H9 (cell line): ENCODE measurements at regions not wholly inside any gene's neighbourhood (a gene's known extent, or its start where the extent isn't known, plus 50 kb on each side); places are given as distances from the start of the nearest gene placed in this dataset.

Experiments
- DNase-seq: peaks from one replicate; pipeline ENCODE4 v3.0.0-alpha.2; 2017
- H2AFZ ChIP-seq: one replicate; pipeline ENCODE4 v1.6.1; 2013; ENCODE audit warnings: mild to moderate bottlenecking, low read length, control low read depth, moderate library complexity
- H2AK5ac ChIP-seq: 2 replicates; pipeline ENCODE4 v1.6.1; 2013; ENCODE audit warnings: low read length, control low read depth, mixed read lengths; ENCODE audit not compliant: insufficient read length
- H2BK120ac ChIP-seq: one replicate; pipeline ENCODE4 v1.6.1; 2013; ENCODE audit warnings: low read depth, mild to moderate bottlenecking, low read length, control low read depth, inconsistent platforms; ENCODE audit not compliant: poor library complexity, severe bottlenecking
- H2BK12ac ChIP-seq: 2 replicates; pipeline ENCODE4 v1.6.1; 2013; ENCODE audit warnings: low read length, control low read depth, mixed read lengths, low read depth; ENCODE audit not compliant: insufficient read length
- H2BK15ac ChIP-seq: 2 replicates; pipeline ENCODE4 v1.6.1; 2013; ENCODE audit warnings: low read depth, low read length, control low read depth
- H2BK20ac ChIP-seq: one replicate; pipeline ENCODE4 v1.6.1; 2013; ENCODE audit warnings: low read depth, mild to moderate bottlenecking, low read length, control low read depth, inconsistent platforms; ENCODE audit not compliant: poor library complexity, severe bottlenecking
- H2BK5ac ChIP-seq: 2 replicates; pipeline ENCODE4 v1.6.1; 2013; ENCODE audit warnings: low read length, control low read depth, mixed read lengths; ENCODE audit not compliant: insufficient read length
- H3K14ac ChIP-seq: 2 replicates; pipeline ENCODE4 v1.6.1; 2013; ENCODE audit warnings: low read length, control low read depth; ENCODE audit not compliant: insufficient read depth
- H3K18ac ChIP-seq: 2 replicates; pipeline ENCODE4 v1.6.1; 2013; ENCODE audit warnings: low read depth, mild to moderate bottlenecking, mixed read lengths, low read length, control low read depth; ENCODE audit not compliant: insufficient read length
- H3K23ac ChIP-seq: 2 replicates; pipeline ENCODE4 v1.6.1; 2013; ENCODE audit warnings: low read length, control low read depth, mixed read lengths, low read depth; ENCODE audit not compliant: insufficient read length
- H3K23me2 ChIP-seq: 2 replicates; pipeline ENCODE4 v1.6.1; 2013; ENCODE audit warnings: low read depth, mild to moderate bottlenecking, mixed read lengths, low read length, control low read depth; ENCODE audit not compliant: insufficient read length, poor library complexity, severe bottlenecking
- H3K27ac ChIP-seq: 2 replicates; pipeline ENCODE4 v1.5.1; 2013; ENCODE audit warnings: low read length, control low read depth, mixed read lengths, low read depth; ENCODE audit not compliant: insufficient read length
- H3K27me3 ChIP-seq: 2 replicates; pipeline ENCODE4 v1.6.1; 2013; ENCODE audit warnings: low read length, control low read depth, inconsistent platforms; ENCODE audit not compliant: insufficient read depth
- H3K4ac ChIP-seq: 2 replicates; pipeline ENCODE4 v1.6.1; 2013; ENCODE audit warnings: low read depth, mild to moderate bottlenecking, control low read depth, inconsistent platforms, low read length, moderate library complexity
- H3K4me1 ChIP-seq: 2 replicates; pipeline ENCODE4 v1.6.1; 2013; ENCODE audit warnings: low read length, control low read depth, inconsistent platforms; ENCODE audit not compliant: insufficient read depth
- H3K4me2 ChIP-seq: 2 replicates; pipeline ENCODE4 v1.6.1; 2013; ENCODE audit warnings: low read length, control low read depth, mixed read lengths; ENCODE audit not compliant: insufficient read length, insufficient read depth
- H3K56ac ChIP-seq: 2 replicates; pipeline ENCODE4 v1.6.1; 2013; ENCODE audit warnings: low read depth, mild to moderate bottlenecking, mixed read lengths, low read length, control low read depth; ENCODE audit not compliant: insufficient read length
- H3K79me1 ChIP-seq: 2 replicates; pipeline ENCODE4 v1.6.1; 2013; ENCODE audit warnings: low read depth, mild to moderate bottlenecking, moderate library complexity, low read length, control low read depth, inconsistent platforms; ENCODE audit not compliant: insufficient read depth, poor library complexity, severe bottlenecking
- H3K79me2 ChIP-seq: 2 replicates; pipeline ENCODE4 v1.6.1; 2013; ENCODE audit warnings: low read length, control low read depth, inconsistent platforms; ENCODE audit not compliant: insufficient read depth
- H3K9ac ChIP-seq: 2 replicates; pipeline ENCODE4 v1.6.1; 2013; ENCODE audit warnings: low read length, control low read depth, mixed read lengths; ENCODE audit not compliant: insufficient read length; ENCODE audit errors: extremely low read depth
- H3K9me3 ChIP-seq: one replicate; pipeline ENCODE4 v1.6.1; 2013; ENCODE audit warnings: low read depth, low read length, inconsistent platforms; ENCODE audit not compliant: control insufficient read depth
- H3T11ph ChIP-seq: one replicate; pipeline ENCODE4 v1.6.1; 2013; ENCODE audit warnings: mild to moderate bottlenecking, low read length, control low read depth, inconsistent platforms
- H4K20me1 ChIP-seq: one replicate; pipeline ENCODE4 v1.6.1; 2013; ENCODE audit not compliant: control insufficient read depth, insufficient read length, insufficient read depth
- H4K5ac ChIP-seq: 2 replicates; pipeline ENCODE4 v1.6.1; 2013; ENCODE audit warnings: low read depth, mild to moderate bottlenecking, mixed read lengths, low read length, control low read depth; ENCODE audit not compliant: insufficient read length
- H4K8ac ChIP-seq: replicated peaks from 2 replicates; pipeline ENCODE4 v1.6.1; 2013; ENCODE audit warnings: low read length, control low read depth, mixed read lengths, low read depth; ENCODE audit not compliant: insufficient read length
- H4K91ac ChIP-seq: 2 replicates; pipeline ENCODE4 v1.6.1; 2013; ENCODE audit warnings: low read depth, mild to moderate bottlenecking, moderate library complexity, mixed read lengths, low read length, control low read depth; ENCODE audit not compliant: insufficient read length
- H3K27ac Mint-ChIP-seq, 3 experiments: 2 replicates in 2 of 3; 3 replicates in 1 of 3; pipeline ENCODE4 v1.8.0; 2020 to 2021; ENCODE audit warnings: mixed read lengths in 3 of 3, mild to moderate bottlenecking in 1 of 3, moderate library complexity in 1 of 3
- H3K27me3 Mint-ChIP-seq: 2 replicates; pipeline ENCODE4 v1.8.0; 2021; ENCODE audit warnings: low read depth, mild to moderate bottlenecking, moderate library complexity, mixed read lengths
- H3K36me3 Mint-ChIP-seq, 3 experiments: 2 replicates in 2 of 3; 3 replicates in 1 of 3; pipeline ENCODE4 v1.8.0; 2020 to 2021; ENCODE audit warnings: low read depth in 3 of 3, mixed read lengths in 3 of 3; ENCODE audit not compliant: insufficient read depth in 1 of 3
- H3K4me1 Mint-ChIP-seq, 2 experiments: 2 replicates each; pipeline ENCODE4 v1.8.0; 2020; ENCODE audit warnings: mixed read lengths in 2 of 2
- H3K4me3 Mint-ChIP-seq, 2 experiments: 2 replicates in 1 of 2; 3 replicates in 1 of 2; pipeline ENCODE4 v1.8.0; 2020 to 2021; ENCODE audit warnings: mild to moderate bottlenecking in 2 of 2, mixed read lengths in 2 of 2, moderate library complexity in 1 of 2
- H3K9me3 Mint-ChIP-seq, 2 experiments: 2 replicates in 1 of 2; 3 replicates in 1 of 2; pipeline ENCODE4 v1.8.0; 2020; ENCODE audit warnings: mild to moderate bottlenecking in 2 of 2, mixed read lengths in 2 of 2, moderate library complexity in 1 of 2
- WGBS: extraction: QIAGEN DNeasy Blood & Tissue Kit; methylation state at CpG from one replicate; pipeline ENCODE4 v1.1.7; 2013; ENCODE audit warnings: missing lambda C conversion rate, low lambda C conversion rate, mixed read lengths; ENCODE audit not compliant: insufficient read length; ENCODE audit errors: extremely low coverage; 5-methylcytosine and 5-hydroxymethylcytosine counted together
- TF ChIP-seq, protein P1 (sequence below): fragments of 200-600 bp; sonication (generic); conservative IDR thresholded peaks from 3 replicates; pipeline ENCODE4 v1.8.0; 2021; ENCODE audit warnings: antibody characterized with exemption, mild to moderate bottlenecking

DNA sequence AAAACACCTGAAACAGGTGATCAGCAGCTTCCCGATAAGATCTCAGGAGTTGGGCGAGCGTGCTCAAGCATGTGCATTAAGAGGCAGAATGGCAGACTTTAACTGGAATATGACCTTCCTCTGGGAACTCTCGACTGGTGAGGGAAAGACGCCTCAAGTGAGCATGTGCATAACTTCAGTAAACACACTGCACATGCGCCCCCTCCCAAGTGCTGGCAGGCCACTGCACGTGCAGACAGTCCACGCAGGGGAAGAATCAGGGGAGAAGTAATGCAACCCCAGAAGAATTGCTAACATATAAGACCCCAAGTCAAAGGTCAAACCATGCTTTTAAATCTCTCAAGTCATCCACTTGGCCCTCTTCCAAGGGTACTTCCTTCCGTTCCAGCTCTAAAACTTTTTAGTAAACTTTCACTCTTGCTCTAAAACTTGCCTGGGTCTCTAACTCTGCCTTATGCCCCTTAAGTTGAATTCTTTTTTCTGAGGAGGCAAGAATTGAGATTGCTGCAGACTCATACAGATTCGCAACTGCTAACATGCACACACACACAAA lies 541.0 kb downstream of the TNS3 start:
- Histone ChIP-seq H2BK15ac (no peak overlapping the region), H3K4me2 (no peak overlapping the region), H4K91ac (no peak overlapping the region), H3K4ac (no peak overlapping the region), H3K9ac (no peak overlapping the region), H3K4me1 (no peaks in the 10 kb centered on the region), H2BK20ac (no peak overlapping the region), H3K27me3 (no peaks in the 10 kb centered on the region), H3K14ac (no peak overlapping the region), H2BK120ac (no peak overlapping the region), H3K56ac (no peak overlapping the region), H3K79me1 (no peaks in the 10 kb centered on the region), H4K20me1 (no peaks in the 10 kb centered on the region), H3K23me2 (no peaks in the 10 kb centered on the region), H3K23ac (no peak overlapping the region), H3K27ac (no peak overlapping the region), H4K8ac (no peak overlapping the region), H2BK12ac (no peak overlapping the region), H4K5ac (no peak overlapping the region), H2BK5ac (no peak overlapping the region), H3K9me3 (no peaks in the 10 kb centered on the region), H3T11ph (no peak overlapping the region), H2AFZ (no peak overlapping the region), H3K79me2 (no peaks in the 10 kb centered on the region), H2AK5ac (no peak overlapping the region), H3K18ac (no peak overlapping the region)
- Mint-ChIP-seq H3K27me3 (peaks cover 12% of the 10 kb centered on the region), H3K4me1 (peaks cover 17 to 21% of the 10 kb centered on the region in 2 experiments), H3K27ac (no peak overlapping the region), H3K4me3 (no peak overlapping the region), H3K9me3 (no peaks in the 10 kb centered on the region), H3K36me3 (no peaks in the 10 kb centered on the region; a peak in 1 of 7 replicates)
- TF ChIP-seq, protein P1, sequence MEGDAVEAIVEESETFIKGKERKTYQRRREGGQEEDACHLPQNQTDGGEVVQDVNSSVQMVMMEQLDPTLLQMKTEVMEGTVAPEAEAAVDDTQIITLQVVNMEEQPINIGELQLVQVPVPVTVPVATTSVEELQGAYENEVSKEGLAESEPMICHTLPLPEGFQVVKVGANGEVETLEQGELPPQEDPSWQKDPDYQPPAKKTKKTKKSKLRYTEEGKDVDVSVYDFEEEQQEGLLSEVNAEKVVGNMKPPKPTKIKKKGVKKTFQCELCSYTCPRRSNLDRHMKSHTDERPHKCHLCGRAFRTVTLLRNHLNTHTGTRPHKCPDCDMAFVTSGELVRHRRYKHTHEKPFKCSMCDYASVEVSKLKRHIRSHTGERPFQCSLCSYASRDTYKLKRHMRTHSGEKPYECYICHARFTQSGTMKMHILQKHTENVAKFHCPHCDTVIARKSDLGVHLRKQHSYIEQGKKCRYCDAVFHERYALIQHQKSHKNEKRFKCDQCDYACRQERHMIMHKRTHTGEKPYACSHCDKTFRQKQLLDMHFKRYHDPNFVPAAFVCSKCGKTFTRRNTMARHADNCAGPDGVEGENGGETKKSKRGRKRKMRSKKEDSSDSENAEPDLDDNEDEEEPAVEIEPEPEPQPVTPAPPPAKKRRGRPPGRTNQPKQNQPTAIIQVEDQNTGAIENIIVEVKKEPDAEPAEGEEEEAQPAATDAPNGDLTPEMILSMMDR, result no peak
- WGBS, result no CpG with 5 or more reads among the region's 10 CpGs
- DNase-seq, result no peak
